Liver (tissue), 3 donors: ENCODE measurements at regions not wholly inside any gene's neighbourhood (a gene's known extent, or its start where the extent isn't known, plus 50 kb on each side); places are given as distances from the start of the nearest gene placed in this dataset.

ENCODE experiments used
- GABPA ChIP-seq, 2 donors: IDR thresholded peaks in 1 of 2; conservative IDR thresholded peaks in 1 of 2; 2 replicates each; pipeline ENCODE4 v1.6.1; 2016; ENCODE audit warnings: antibody characterized with exemption in 2 of 2, mild to moderate bottlenecking in 1 of 2, moderate library complexity in 1 of 2
- JUND ChIP-seq, 2 donors: IDR thresholded peaks; 2 replicates each; pipeline ENCODE4 v1.6.1; 2016; ENCODE audit warnings: antibody characterized with exemption in 2 of 2
- SP1 ChIP-seq: IDR thresholded peaks from 2 replicates; pipeline ENCODE4 v1.6.1; 2018; ENCODE audit warnings: antibody characterized with exemption, mild to moderate bottlenecking
- TF ChIP-seq, protein P1 (sequence below): fragments of 150-350 bp; IDR thresholded peaks from 2 replicates; pipeline ENCODE4 v1.5.1; 2017; ENCODE audit warnings: improper control_type of control experiment, low read depth, low read length; ENCODE audit not compliant: missing input control
- TF ChIP-seq, protein P2 (sequence below): IDR thresholded peaks from 2 replicates; pipeline ENCODE4 v1.6.1; 2016; ENCODE audit warnings: antibody characterized with exemption
- donor health status: healthy.
- donor health status: healthy.

DNA sequence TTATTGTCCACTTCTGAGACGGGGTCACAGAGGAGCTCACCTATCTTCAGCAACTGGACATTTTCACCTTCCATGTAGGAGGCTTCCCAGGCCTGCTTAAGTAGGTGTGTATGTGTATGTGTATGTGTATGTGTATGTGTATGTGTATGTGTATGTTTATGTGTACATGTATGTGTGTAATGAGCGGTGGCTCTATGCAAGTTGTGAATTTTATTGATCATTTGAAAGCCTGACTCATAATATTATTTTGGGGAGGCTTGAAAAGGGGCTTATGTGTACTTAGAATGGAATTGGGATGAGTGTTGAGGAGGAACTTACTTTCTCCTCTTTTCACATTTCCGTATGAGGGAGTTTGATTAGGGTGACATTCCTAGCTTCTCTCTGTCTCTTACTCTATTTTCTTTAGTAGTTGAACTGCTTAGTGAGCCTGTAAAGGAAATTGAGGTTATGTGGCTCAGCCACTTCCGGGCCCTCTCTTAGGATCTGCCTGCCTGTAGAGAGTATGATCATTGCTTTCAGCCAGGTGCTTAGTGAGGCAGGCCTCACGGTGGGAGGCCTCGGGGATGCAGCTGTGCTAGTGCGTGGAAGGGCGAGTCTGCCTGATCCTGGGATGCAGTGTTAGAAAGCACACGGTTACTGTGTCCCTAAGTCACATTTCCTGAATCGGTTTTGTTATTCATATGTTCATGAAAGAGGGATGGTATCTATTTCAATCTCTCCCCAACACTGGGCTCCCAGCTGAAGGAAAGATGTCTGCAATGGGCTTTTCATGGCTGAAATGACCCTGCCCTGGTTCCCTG, 61.0 kb downstream of the IER5 start:
- TF ChIP-seq, protein P1, sequence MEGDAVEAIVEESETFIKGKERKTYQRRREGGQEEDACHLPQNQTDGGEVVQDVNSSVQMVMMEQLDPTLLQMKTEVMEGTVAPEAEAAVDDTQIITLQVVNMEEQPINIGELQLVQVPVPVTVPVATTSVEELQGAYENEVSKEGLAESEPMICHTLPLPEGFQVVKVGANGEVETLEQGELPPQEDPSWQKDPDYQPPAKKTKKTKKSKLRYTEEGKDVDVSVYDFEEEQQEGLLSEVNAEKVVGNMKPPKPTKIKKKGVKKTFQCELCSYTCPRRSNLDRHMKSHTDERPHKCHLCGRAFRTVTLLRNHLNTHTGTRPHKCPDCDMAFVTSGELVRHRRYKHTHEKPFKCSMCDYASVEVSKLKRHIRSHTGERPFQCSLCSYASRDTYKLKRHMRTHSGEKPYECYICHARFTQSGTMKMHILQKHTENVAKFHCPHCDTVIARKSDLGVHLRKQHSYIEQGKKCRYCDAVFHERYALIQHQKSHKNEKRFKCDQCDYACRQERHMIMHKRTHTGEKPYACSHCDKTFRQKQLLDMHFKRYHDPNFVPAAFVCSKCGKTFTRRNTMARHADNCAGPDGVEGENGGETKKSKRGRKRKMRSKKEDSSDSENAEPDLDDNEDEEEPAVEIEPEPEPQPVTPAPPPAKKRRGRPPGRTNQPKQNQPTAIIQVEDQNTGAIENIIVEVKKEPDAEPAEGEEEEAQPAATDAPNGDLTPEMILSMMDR: no peak
- TF ChIP-seq SP1 (no peak), JUND (IDR thresholded peaks at IDR 0.05) (no peak), GABPA (IDR thresholded peaks at IDR 0.05 in 1 of 2, conservative IDR thresholded peaks at IDR 0.05 in 1 of 2) (no peak)
- TF ChIP-seq, protein P2, sequence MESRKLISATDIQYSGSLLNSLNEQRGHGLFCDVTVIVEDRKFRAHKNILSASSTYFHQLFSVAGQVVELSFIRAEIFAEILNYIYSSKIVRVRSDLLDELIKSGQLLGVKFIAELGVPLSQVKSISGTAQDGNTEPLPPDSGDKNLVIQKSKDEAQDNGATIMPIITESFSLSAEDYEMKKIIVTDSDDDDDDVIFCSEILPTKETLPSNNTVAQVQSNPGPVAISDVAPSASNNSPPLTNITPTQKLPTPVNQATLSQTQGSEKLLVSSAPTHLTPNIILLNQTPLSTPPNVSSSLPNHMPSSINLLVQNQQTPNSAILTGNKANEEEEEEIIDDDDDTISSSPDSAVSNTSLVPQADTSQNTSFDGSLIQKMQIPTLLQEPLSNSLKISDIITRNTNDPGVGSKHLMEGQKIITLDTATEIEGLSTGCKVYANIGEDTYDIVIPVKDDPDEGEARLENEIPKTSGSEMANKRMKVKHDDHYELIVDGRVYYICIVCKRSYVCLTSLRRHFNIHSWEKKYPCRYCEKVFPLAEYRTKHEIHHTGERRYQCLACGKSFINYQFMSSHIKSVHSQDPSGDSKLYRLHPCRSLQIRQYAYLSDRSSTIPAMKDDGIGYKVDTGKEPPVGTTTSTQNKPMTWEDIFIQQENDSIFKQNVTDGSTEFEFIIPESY: no peak
